ENCODE measurements at regions not wholly inside any gene's neighbourhood (a gene's known extent, or its start where the extent isn't known, plus 50 kb on each side); places are given as distances from the start of the nearest gene placed in this dataset.
"Not testable (repeated sequence)": the region's sequence is repeated elsewhere in the genome, so short reads cannot be mapped to it uniquely, and the experiment has no call there.

DNA sequence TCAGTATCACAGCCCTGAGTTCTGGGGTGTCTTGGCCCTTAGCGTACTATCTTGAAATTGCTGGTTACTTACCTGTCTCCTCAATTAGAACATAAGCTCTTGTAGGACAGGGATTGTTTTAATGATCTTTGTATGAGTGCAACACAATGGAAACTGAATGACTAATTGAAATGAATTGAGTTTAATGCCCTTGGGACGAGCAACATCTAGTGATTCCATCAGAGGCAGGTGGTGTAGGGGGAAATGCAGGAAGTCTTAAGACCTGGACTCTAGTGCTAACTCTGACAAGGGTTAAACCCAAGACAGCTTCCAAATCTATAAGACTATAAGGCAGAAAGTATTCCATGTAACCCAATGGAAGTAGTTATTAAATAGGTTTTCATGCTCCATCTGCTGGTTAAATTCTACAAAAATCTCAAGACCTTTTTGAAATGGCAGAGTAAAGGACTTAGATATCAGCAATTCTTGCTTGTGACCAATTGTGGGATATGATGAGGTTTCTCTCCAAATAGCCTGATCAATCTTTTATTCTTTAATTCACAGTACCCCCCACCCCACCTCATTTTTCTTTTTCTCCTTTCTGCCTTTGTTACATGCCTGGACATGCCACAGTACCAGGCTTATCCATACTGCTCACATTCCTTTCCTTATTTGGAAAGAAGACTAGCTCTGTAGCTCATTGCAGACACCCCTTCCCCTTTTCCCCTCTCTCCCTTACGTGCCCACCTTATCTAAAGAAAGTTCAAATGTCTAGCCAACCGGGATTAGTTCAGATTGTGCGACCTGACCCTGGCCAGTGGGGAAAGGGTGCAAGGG, 340.8 kb downstream of the PAPSS1 start:
- no peak overlapping the region for H3K27ac Mint-ChIP-seq
- H3K4me3 Mint-ChIP-seq = no peak overlapping the region
- intact Hi-C loops (cut with micrococcal nuclease) = no loop called here
- no peaks in the 10 kb centered on the region for H3K9me3 Mint-ChIP-seq
- ChIA-PET CTCF (no interaction called here), POLR2A (no interaction called here)
- no peak for DNase-seq
- H3K4me1 Mint-ChIP-seq (ENCODE audit: low read depth) = no peaks in the 10 kb centered on the region
- H3K27me3 Mint-ChIP-seq = no peaks in the 10 kb centered on the region
- no peaks in the 10 kb centered on the region for H3K36me3 Mint-ChIP-seq

DNA sequence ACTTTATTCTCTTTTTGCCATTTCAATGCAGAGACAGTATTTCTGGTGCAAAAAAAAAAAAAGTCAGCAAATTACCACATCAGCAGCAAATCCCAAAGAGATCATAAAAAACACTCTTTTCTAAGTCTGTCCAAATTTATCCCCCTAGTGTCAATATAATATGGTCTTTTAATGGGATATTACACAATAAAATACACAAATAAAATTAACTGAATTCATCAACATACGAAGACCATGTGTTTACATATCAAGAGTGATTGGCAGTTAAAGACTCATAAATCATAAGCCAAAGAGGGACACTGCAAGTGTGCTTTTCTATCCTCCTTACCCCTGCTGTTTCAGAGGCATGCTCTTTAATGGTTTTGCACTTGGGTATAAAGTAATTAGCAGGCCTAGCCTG, 340.2 kb upstream of the DKK2 start:
- ChIA-PET POLR2A (no interaction called here), CTCF (no interaction called here)
- H3K27ac Mint-ChIP-seq = no peak overlapping the region

GRCh38 chr4:107366900-107367299, 330.8 kb upstream of the DKK2 start:
- ChIA-PET CTCF (no interaction called here), POLR2A (no interaction called here)
- H3K27ac Mint-ChIP-seq = no peak overlapping the region
- no peaks in the 10 kb centered on the region for H3K36me3 Mint-ChIP-seq
- intact Hi-C loops (cut with micrococcal nuclease) = no loop called here
- H3K4me3 Mint-ChIP-seq = no peak overlapping the region
- H3K9me3 Mint-ChIP-seq = peaks cover 3% of the 10 kb centered on the region
- no peaks in the 10 kb centered on the region for H3K4me1 Mint-ChIP-seq (ENCODE audit: low read depth)
- peaks cover 4% of the 10 kb centered on the region for H3K27me3 Mint-ChIP-seq
- DNase-seq = no peak

More for the DNA sequence above, 340.2 kb upstream of the DKK2 start:
- H3K36me3 Mint-ChIP-seq = no peaks in the 10 kb centered on the region
- peaks cover 9% of the 10 kb centered on the region for H3K9me3 Mint-ChIP-seq
- no peak for DNase-seq
- H3K27me3 Mint-ChIP-seq = no peaks in the 10 kb centered on the region
- H3K4me1 Mint-ChIP-seq (ENCODE audit: low read depth) = no peaks in the 10 kb centered on the region
- no peak overlapping the region for H3K4me3 Mint-ChIP-seq
- intact Hi-C loops (cut with micrococcal nuclease) = no loop called here

DNA sequence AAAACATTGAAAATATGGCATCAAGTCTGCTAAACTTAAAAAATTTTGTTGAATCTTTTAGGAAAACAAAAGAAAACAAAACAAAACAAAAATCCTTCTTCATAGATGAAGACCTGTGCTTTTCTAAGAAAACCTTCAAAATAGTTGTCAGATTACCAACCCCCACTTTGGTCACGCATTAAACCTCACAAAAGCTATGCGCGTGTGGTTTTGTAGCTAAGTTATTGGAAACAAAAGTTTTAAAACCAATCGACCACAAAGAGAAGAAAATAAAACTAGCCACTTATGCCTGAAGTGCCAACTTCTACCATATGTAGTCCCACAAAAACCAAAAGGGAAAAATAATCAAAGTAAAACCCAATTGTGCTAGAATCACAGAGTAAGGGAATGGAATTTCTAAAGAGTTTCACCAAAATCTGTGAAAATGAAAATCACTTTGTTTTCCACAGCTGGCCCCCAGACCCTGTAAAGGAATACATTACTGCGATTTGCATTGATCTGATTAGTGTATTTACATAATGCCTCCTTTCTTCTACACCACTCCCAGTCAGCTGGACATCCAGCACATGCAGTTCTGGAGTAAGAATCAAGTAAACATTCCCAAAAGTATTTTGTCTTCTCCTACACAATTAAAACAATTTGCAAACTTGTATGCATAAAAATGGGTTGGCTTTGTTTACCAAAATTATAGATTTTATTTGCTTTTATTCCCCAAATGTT, 330.1 kb upstream of the DKK2 start:
- no peak overlapping the region for H3K4me3 Mint-ChIP-seq
- no peak overlapping the region for H3K27ac Mint-ChIP-seq
- H3K9me3 Mint-ChIP-seq = no peaks in the 10 kb centered on the region
- ChIA-PET POLR2A (no interaction called here), CTCF (no interaction called here)
- DNase-seq = no peak
- H3K4me1 Mint-ChIP-seq (ENCODE audit: low read depth) = no peaks in the 10 kb centered on the region
- H3K36me3 Mint-ChIP-seq = no peaks in the 10 kb centered on the region
- peaks cover 4% of the 10 kb centered on the region for H3K27me3 Mint-ChIP-seq
- intact Hi-C loops (cut with micrococcal nuclease) = no loop called here

GRCh38 chr4:107363125-107363524, 327.0 kb upstream of the DKK2 start:
- peaks cover 4% of the 10 kb centered on the region for H3K27me3 Mint-ChIP-seq
- no peaks in the 10 kb centered on the region for H3K4me1 Mint-ChIP-seq (ENCODE audit: low read depth)
- no peak overlapping the region for H3K27ac Mint-ChIP-seq
- no peak for DNase-seq
- H3K9me3 Mint-ChIP-seq = no peaks in the 10 kb centered on the region
- H3K36me3 Mint-ChIP-seq = no peaks in the 10 kb centered on the region
- POLR2A ChIA-PET = no interaction called here
- H3K4me3 Mint-ChIP-seq = no peak overlapping the region
- CTCF ChIA-PET = no interaction called here
- intact Hi-C loops (cut with micrococcal nuclease) = no loop called here

DNA sequence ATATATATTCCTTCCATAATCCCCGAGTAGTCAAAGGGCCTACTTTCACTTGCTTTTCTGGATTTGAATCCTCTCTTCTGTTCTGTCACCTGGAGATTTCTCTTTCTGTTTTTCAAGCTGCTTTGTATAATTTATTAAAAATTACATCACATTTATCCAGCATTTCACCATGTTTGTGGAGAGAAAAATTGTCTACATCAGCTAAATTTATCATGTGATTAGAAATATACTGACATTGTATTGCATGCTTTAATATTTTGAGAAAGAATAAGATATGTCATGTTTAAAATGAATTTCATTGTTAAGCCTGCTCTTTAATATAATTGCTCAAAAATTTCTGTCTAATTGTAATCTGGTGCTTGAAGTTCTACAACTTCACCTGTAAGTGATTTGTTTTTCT, 323.1 kb upstream of the DKK2 start:
- Mint-ChIP-seq H3K36me3 (no peaks in the 10 kb centered on the region), H3K27me3 (no peaks in the 10 kb centered on the region), H3K4me1 (ENCODE audit: low read depth) (no peaks in the 10 kb centered on the region), H3K27ac (no peak overlapping the region), H3K9me3 (no peaks in the 10 kb centered on the region), H3K4me3 (no peak overlapping the region)
- ChIA-PET POLR2A (no interaction called here), CTCF (no interaction called here)
- intact Hi-C loops (cut with micrococcal nuclease) = no loop called here
- DNase-seq = no peak

GRCh38 chr4:107354304-107354703, 318.2 kb upstream of the DKK2 start:
- POLR2A ChIA-PET; DNase-seq; CTCF ChIA-PET; H3K4me3 Mint-ChIP-seq; H3K4me1 Mint-ChIP-seq (ENCODE audit: low read depth); H3K27me3 Mint-ChIP-seq; intact Hi-C loops (cut with micrococcal nuclease); H3K27ac Mint-ChIP-seq; H3K36me3 Mint-ChIP-seq; H3K9me3 Mint-ChIP-seq: not testable (repeated sequence)

DNA sequence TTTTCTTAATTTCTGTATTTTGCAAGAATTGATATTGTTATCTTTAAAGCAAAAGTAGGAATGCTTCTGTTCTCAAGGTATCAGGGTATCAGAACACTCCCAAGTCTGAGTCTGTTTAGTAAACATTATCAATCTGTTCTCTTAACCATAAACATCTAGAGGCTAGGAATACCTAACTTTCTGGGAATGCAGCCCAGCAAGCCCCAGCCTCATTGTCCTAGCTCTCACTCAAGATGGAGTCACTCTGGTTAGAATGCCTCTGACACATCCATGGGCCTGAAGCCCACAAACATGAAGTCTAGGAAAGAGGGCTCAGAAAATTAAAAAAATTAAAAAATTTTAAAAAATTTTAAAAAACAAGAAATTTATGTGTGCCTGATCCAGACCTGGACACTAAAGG, 315.1 kb upstream of the DKK2 start:
- no peak for DNase-seq
- H3K4me1 Mint-ChIP-seq (ENCODE audit: low read depth) = no peaks in the 10 kb centered on the region
- H3K36me3 Mint-ChIP-seq = no peaks in the 10 kb centered on the region
- H3K4me3 Mint-ChIP-seq = no peak overlapping the region
- H3K9me3 Mint-ChIP-seq = no peaks in the 10 kb centered on the region
- no peaks in the 10 kb centered on the region for H3K27me3 Mint-ChIP-seq
- CTCF ChIA-PET = no interaction called here
- no peak overlapping the region for H3K27ac Mint-ChIP-seq
- POLR2A ChIA-PET = no interaction called here
- intact Hi-C loops (cut with micrococcal nuclease) = no loop called here

GRCh38 chr4:107349732-107350131, 313.6 kb upstream of the DKK2 start:
- no peak for DNase-seq
- ChIA-PET CTCF (no interaction called here), POLR2A (no interaction called here)
- Mint-ChIP-seq H3K27ac (no peak overlapping the region), H3K27me3 (no peaks in the 10 kb centered on the region), H3K4me1 (ENCODE audit: low read depth) (no peaks in the 10 kb centered on the region), H3K36me3 (no peaks in the 10 kb centered on the region), H3K9me3 (no peaks in the 10 kb centered on the region), H3K4me3 (no peak overlapping the region)
- intact Hi-C loops (cut with micrococcal nuclease) = no loop called here

DNA sequence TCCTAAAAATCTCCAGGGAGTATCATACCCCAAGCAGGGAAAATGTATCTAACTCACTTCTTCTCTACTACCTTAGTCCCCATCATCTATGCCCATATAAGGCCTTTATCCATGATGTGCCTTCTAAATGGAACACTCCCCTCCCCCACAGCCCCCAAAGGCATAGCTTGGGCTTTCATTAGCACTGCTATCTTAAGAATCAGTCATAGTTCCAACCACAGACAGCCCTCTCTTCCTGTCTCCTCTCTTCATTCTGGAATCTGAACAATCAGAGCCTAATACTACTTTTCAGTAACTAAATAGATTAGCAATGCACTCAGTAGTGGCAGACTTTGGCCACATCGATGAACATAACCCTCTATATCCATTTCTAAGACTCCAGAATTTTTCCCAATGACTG, 313.2 kb upstream of the DKK2 start:
- CTCF ChIA-PET = no interaction called here
- POLR2A ChIA-PET = no interaction called here
- Mint-ChIP-seq H3K4me3 (no peak overlapping the region), H3K9me3 (no peaks in the 10 kb centered on the region), H3K27ac (no peak overlapping the region), H3K4me1 (ENCODE audit: low read depth) (no peaks in the 10 kb centered on the region), H3K36me3 (no peaks in the 10 kb centered on the region), H3K27me3 (no peaks in the 10 kb centered on the region)
- intact Hi-C loops (cut with micrococcal nuclease) = no loop called here
- DNase-seq = no peak

DNA sequence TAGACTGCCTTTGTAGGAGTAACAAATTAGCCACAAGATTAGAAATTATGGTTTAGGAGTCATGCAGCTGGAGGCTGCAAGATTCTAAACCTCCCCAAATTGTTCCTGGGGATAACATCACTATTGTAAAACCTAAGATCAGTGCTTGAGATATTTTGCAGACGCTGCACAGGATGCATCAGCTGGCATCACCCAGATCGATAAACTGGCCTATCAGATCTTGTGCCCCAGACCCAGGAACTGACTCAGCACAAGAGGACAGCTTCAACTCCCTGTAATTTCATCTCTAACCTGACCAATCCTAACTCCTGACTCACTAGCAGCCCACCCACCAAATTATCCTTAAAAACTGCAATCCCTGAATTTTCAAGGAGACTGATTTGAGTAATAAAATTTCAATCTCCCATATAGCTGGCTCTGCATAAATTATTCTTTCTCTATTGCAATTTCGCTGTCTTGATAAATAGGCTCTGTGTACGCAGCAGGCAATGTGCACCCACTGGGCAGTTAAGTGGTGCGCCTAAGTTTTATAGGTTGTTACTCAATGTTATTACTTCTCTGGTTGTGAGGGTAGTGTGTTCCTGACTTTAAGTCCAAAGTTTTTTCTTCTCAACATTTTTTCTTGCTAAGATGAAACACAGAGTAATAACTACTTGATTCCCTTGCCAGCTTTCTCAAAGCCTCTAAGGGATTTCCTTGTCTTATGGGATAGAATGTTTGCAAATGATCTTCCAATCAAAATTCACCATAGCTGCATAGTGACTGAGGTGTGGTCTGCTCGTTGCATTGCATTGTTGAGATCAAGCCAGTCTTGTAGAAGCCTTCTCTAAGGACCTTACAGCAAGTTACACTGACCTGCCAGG, 312.3 kb upstream of the DKK2 start:
- Mint-ChIP-seq H3K4me1 (ENCODE audit: low read depth) (no peaks in the 10 kb centered on the region), H3K27me3 (no peaks in the 10 kb centered on the region), H3K9me3 (no peaks in the 10 kb centered on the region), H3K36me3 (no peaks in the 10 kb centered on the region), H3K27ac (no peak overlapping the region), H3K4me3 (no peak overlapping the region)
- ChIA-PET CTCF (no interaction called here), POLR2A (no interaction called here)
- intact Hi-C loops (cut with micrococcal nuclease) = no loop called here
- no peak for DNase-seq

DNA sequence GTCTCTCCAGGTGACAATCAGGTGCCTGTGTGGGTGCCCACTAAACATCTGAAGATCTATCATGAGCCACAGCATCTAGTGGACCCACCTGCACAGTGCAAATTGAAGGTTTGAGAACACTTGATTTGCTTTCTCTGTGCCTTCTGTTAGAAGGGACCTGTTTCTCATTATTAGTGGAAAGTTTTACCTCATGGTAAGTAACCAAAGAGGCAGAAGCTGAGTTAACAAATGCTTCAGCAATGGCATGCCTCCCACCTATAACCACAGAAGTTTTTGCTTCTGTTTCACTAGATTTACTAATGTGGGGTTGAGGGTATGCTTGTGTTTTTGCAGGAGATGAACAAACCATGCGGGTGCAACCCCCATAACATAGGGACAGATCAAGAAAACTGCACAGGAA, 297.4 kb upstream of the DKK2 start:
- H3K36me3 Mint-ChIP-seq = no peaks in the 10 kb centered on the region
- H3K4me3 Mint-ChIP-seq = no peak overlapping the region
- intact Hi-C loops (cut with micrococcal nuclease) = no loop called here
- POLR2A ChIA-PET = no interaction called here
- H3K9me3 Mint-ChIP-seq = no peaks in the 10 kb centered on the region
- H3K4me1 Mint-ChIP-seq (ENCODE audit: low read depth) = no peaks in the 10 kb centered on the region
- H3K27ac Mint-ChIP-seq = no peak overlapping the region
- CTCF ChIA-PET = no interaction called here
- no peak for DNase-seq
- H3K27me3 Mint-ChIP-seq = no peaks in the 10 kb centered on the region

Data from activated CD4-positive, alpha-beta memory T cell treated with anti-CD3 and anti-CD28 coated beads for 36 hours (primary cell).